ENCODE measurements at regions not wholly inside any gene's neighbourhood (a gene's known extent, or its start where the extent isn't known, plus 50 kb on each side); places are given as distances from the start of the nearest gene placed in this dataset.

DNA sequence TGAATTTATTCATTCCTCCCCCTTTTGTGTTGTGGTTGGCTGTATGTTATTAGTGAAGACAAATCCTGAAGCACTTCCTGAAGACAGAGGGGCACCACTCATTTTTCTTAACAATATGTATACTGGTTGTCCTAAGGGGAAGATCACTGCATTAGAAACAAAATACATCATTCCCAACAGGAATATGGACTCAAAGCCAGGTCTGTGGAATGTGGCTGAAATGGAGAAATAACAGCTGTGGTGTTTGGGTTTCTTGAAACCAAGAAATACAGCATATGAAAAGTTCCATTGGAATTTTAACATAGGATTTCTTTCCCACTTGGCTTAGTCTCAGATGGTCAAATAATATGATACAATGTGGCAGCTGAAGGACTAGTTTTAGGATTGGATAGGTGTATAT, 267.6 kb downstream of the KCNE4 start (continued):
- TF ChIP-seq JUND (IDR thresholded peaks at IDR 0.05; ENCODE audit: low read length), result no peak
- no peak for TF ChIP-seq TBP (IDR thresholded peaks at IDR 0.05; ENCODE audit: low read depth, low read length)
- TF ChIP-seq RBBP5 (IDR thresholded peaks at IDR 0.05; ENCODE audit: borderline replicate concordance, low read depth, low read length), result no peak
- no peak for TF ChIP-seq JUN (IDR thresholded peaks at IDR 0.05; ENCODE audit: low read depth, low read length)
- no peak for TF ChIP-seq TAF7 (optimal IDR thresholded peaks at IDR 0.05; ENCODE audit: borderline replicate concordance, low read depth, low read length)
- no peak for TF ChIP-seq RXRA (IDR thresholded peaks at IDR 0.05; ENCODE audit: insufficient read depth, low read depth, low read length)
- no peak for TF ChIP-seq POU5F1 (IDR thresholded peaks at IDR 0.05; ENCODE audit: low read depth, low read length)
- TF ChIP-seq, protein P1, sequence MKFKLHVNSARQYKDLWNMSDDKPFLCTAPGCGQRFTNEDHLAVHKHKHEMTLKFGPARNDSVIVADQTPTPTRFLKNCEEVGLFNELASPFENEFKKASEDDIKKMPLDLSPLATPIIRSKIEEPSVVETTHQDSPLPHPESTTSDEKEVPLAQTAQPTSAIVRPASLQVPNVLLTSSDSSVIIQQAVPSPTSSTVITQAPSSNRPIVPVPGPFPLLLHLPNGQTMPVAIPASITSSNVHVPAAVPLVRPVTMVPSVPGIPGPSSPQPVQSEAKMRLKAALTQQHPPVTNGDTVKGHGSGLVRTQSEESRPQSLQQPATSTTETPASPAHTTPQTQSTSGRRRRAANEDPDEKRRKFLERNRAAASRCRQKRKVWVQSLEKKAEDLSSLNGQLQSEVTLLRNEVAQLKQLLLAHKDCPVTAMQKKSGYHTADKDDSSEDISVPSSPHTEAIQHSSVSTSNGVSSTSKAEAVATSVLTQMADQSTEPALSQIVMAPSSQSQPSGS (IDR thresholded peaks at IDR 0.05; ENCODE audit: low read length), result no peak
- no peak for TF ChIP-seq EZH2 (IDR thresholded peaks at IDR 0.05; ENCODE audit: low read depth, low read length, severe bottlenecking)
- no peak for TF ChIP-seq GTF2F1 (IDR thresholded peaks at IDR 0.05; ENCODE audit: borderline replicate concordance, low read depth, low read length)
- no peak for TF ChIP-seq RNF2 (IDR thresholded peaks at IDR 0.05; ENCODE audit: borderline replicate concordance, low read depth, low read length, missing control alignments, poor library complexity, severe bottlenecking)
- TF ChIP-seq SIRT6 (IDR thresholded peaks at IDR 0.05; ENCODE audit: low read length), result no peak
- TF ChIP-seq CHD2 (IDR thresholded peaks at IDR 0.05; ENCODE audit: low read length), result no peak
- no peak for TF ChIP-seq SIX5 (IDR thresholded peaks at IDR 0.05; ENCODE audit: low read depth, low read length)

Measured in H1 (cell line).